DOHH2 (cell line): ENCODE measurements at regions not wholly inside any gene's neighbourhood (a gene's known extent, or its start where the extent isn't known, plus 50 kb on each side); places are given as distances from the start of the nearest gene placed in this dataset.
"Not testable (repeated sequence)": the region's sequence is repeated elsewhere in the genome, so short reads cannot be mapped to it uniquely, and the experiment has no call there.

ENCODE experiments used
- H3F3A ChIP-seq: fragments of 200-600 bp; sonication (generic), shearing (Covaris generic); 2 replicates; pipeline ENCODE4 v1.6.0; 2016; ENCODE audit warnings: antibody characterized with exemption, mild to moderate bottlenecking; ENCODE audit not compliant: control insufficient read depth, insufficient read depth
- H3K27ac ChIP-seq: fragments of 200-600 bp; sonication (generic); 2 replicates; pipeline ENCODE4 v1.5.1; 2014; ENCODE audit warnings: low read depth, mild to moderate bottlenecking, low read length, moderate library complexity
- H3K27me3 ChIP-seq: fragments of 200-600 bp; sonication (generic); 2 replicates; pipeline ENCODE4 v1.6.1; 2014; ENCODE audit warnings: mild to moderate bottlenecking, low read length, mixed read lengths; ENCODE audit not compliant: control insufficient read depth
- H3K36me3 ChIP-seq: fragments of 200-600 bp; sonication (generic); 2 replicates; pipeline ENCODE4 v1.6.1; 2014; ENCODE audit warnings: mild to moderate bottlenecking, low read length, moderate library complexity, mixed read lengths; ENCODE audit not compliant: control insufficient read depth
- H3K4me1 ChIP-seq: fragments of 200-600 bp; sonication (generic); 2 replicates; pipeline ENCODE4 v1.6.1; 2014; ENCODE audit warnings: mild to moderate bottlenecking, low read length, mixed read lengths; ENCODE audit not compliant: control insufficient read depth
- H3K4me2 ChIP-seq: fragments of 200-600 bp; sonication (generic); 2 replicates; pipeline ENCODE4 v1.6.0; 2014; ENCODE audit warnings: mild to moderate bottlenecking, low read length, moderate library complexity
- H3K4me3 ChIP-seq: fragments of 200-600 bp; sonication (generic); 2 replicates; pipeline ENCODE4 v1.5.1; 2014; ENCODE audit warnings: mild to moderate bottlenecking, low read length, mixed read lengths
- H3K79me2 ChIP-seq: fragments of 200-600 bp; sonication (generic); 2 replicates; pipeline ENCODE4 v1.6.1; 2014; ENCODE audit warnings: mild to moderate bottlenecking, low read length, mixed read lengths; ENCODE audit not compliant: control insufficient read depth
- H3K9me2 ChIP-seq: fragments of 200-600 bp; sonication (generic); replicated peaks from 2 replicates; pipeline ENCODE4 v1.6.1; 2014; ENCODE audit warnings: mild to moderate bottlenecking, low read length, mixed read lengths; ENCODE audit not compliant: control insufficient read depth
- H3K9me3 ChIP-seq: fragments of 200-600 bp; sonication (generic); 2 replicates; pipeline ENCODE4 v1.6.1; 2014; ENCODE audit warnings: antibody characterized with exemption, low read length, mixed read lengths; ENCODE audit not compliant: control insufficient read depth, insufficient read depth
- H4K20me1 ChIP-seq: fragments of 200-600 bp; sonication (generic); 2 replicates; pipeline ENCODE4 v1.6.0; 2014; ENCODE audit warnings: low read depth, mild to moderate bottlenecking, antibody characterized with exemption, low read length, moderate library complexity; ENCODE audit not compliant: control insufficient read depth, insufficient read depth
- TF ChIP-seq, protein P1 (sequence below): fragments of 200-600 bp; sonication (generic); IDR thresholded peaks from one replicate; pipeline ENCODE4 v1.5.1; 2014; ENCODE audit warnings: antibody characterized with exemption, mild to moderate bottlenecking, low read depth, low read length; ENCODE audit not compliant: poor library complexity, severe bottlenecking

DNA sequence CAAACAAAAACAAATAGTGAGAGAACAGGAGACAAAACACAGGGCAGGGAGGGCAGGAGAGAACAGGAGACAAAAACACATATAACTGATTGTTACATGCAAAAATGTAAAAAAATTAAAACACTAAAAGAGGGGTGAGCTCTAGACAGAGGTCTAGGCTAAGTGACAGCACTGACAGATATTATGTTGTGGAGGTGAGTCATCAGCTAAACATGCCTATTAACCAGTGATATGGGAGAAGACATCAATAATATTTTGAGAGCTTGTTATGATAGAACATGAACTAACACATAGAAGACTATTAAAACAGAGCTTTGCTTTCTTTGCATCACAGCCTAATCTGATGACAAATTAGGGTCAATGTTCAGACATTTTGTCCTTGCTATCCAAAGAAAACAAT is 972.7 kb downstream of the PRIM2 start:
- Histone ChIP-seq H3K27me3 (no peaks in the 10 kb centered on the region), H3F3A (no peaks in the 10 kb centered on the region), H3K9me3 (no peaks in the 10 kb centered on the region), H4K20me1 (no peaks in the 10 kb centered on the region), H3K4me1 (no peaks in the 10 kb centered on the region), H3K9me2 (no peaks in the 10 kb centered on the region), H3K27ac (no peak overlapping the region), H3K79me2 (no peaks in the 10 kb centered on the region), H3K4me3 (no peak overlapping the region), H3K36me3 (no peaks in the 10 kb centered on the region), H3K4me2 (no peak overlapping the region)
- TF ChIP-seq, protein P1, sequence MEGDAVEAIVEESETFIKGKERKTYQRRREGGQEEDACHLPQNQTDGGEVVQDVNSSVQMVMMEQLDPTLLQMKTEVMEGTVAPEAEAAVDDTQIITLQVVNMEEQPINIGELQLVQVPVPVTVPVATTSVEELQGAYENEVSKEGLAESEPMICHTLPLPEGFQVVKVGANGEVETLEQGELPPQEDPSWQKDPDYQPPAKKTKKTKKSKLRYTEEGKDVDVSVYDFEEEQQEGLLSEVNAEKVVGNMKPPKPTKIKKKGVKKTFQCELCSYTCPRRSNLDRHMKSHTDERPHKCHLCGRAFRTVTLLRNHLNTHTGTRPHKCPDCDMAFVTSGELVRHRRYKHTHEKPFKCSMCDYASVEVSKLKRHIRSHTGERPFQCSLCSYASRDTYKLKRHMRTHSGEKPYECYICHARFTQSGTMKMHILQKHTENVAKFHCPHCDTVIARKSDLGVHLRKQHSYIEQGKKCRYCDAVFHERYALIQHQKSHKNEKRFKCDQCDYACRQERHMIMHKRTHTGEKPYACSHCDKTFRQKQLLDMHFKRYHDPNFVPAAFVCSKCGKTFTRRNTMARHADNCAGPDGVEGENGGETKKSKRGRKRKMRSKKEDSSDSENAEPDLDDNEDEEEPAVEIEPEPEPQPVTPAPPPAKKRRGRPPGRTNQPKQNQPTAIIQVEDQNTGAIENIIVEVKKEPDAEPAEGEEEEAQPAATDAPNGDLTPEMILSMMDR: no peak

DNA sequence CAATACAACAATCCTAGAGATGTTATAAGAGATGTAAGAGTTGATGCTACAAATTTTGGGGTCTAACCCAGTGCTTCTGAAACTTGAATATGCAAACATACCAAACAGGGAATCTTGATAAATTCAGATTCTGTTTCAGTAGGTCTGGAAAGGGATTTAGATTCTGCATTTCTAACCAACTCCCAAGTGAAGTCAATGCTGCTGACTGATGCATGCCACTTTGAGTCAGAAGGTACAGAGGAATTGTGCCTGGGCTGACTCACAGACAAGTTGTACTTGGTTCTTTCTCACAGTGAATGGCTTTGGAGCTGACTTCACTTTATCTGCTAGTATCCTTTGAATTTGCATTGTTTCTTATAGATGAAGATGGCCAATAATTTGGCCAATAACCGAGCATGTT is 973.9 kb downstream of the PRIM2 start:
- H3K27me3 ChIP-seq, H3K36me3 ChIP-seq, H3K27ac ChIP-seq, H3K4me3 ChIP-seq, H3K9me3 ChIP-seq, H3K79me2 ChIP-seq, H3K4me2 ChIP-seq, H3K9me2 ChIP-seq, H3K4me1 ChIP-seq, H3F3A ChIP-seq, H4K20me1 ChIP-seq: not testable (repeated sequence)

DNA sequence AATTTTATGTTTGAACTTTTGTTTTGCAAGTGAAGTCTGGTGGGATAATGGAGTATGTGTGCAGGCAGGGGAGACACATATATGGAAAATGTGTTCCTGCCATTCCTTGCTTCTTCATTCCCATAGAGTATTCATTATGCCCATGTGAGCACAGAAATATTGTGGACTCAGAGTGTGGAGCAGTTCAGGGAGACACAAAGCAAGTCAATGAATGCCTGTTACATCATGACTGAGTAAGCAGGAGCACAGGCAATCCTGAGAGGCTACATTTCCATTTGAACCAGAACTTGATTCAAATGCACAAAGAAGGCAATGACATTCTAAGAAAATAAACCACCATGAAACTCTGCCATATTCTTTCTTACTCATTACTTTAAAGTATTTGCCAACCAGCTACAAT is 990.5 kb downstream of the PRIM2 start:
- not testable (repeated sequence) for H3K36me3 ChIP-seq, H3K4me2 ChIP-seq, H4K20me1 ChIP-seq, H3K27me3 ChIP-seq, H3K79me2 ChIP-seq, H3K4me1 ChIP-seq, H3K9me3 ChIP-seq, H3F3A ChIP-seq, H3K27ac ChIP-seq, H3K9me2 ChIP-seq, H3K4me3 ChIP-seq

DNA sequence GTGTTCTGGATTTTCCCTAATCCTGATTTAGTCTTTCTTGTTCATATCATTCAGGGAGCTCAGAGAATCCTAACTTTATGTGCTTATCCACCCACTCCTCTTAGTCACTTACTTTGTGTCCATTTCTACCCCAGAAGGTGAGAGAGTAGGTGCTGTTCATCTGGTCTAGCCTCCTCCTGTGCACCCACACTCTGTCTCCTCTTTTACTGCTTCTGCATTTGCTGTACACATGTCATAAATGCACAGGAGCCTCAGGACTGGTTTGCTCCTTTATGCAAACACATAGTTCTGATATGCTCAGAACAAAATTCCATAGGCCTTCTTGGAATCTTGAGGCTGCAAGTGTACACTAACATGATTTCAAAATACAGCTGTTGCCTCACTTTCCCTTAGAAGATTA is 1014.7 kb downstream of the PRIM2 start:
- H3K4me2 ChIP-seq, H3F3A ChIP-seq, H3K4me1 ChIP-seq, H3K79me2 ChIP-seq, H3K4me3 ChIP-seq, H3K27ac ChIP-seq, H4K20me1 ChIP-seq, H3K27me3 ChIP-seq, H3K36me3 ChIP-seq, H3K9me2 ChIP-seq, H3K9me3 ChIP-seq: not testable (repeated sequence)

DNA sequence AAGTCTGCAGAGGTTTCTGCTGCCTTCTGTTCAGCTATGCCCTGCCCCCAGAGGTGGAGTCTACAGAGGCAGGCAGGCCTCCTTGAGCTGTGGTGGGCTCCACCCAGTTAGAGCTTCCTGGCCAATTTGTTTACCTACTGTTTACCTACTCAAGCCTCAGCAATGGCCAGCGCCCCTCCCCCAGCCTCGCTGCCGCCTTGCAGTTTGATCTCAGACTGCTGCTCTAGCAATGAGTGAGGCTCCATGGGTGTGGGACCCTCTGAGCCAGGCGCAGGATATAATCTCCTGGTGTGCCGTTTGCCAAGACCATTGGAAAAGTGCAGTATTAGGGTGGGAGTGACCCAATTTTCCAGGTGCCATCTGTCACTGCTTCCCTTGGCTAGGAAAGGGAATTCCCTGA is 1024.9 kb downstream of the PRIM2 start:
- not testable (repeated sequence) for H4K20me1 ChIP-seq, H3K36me3 ChIP-seq, H3K27ac ChIP-seq, H3K9me2 ChIP-seq, H3F3A ChIP-seq, H3K4me3 ChIP-seq, H3K4me2 ChIP-seq, H3K4me1 ChIP-seq, H3K27me3 ChIP-seq, H3K9me3 ChIP-seq, H3K79me2 ChIP-seq

DNA sequence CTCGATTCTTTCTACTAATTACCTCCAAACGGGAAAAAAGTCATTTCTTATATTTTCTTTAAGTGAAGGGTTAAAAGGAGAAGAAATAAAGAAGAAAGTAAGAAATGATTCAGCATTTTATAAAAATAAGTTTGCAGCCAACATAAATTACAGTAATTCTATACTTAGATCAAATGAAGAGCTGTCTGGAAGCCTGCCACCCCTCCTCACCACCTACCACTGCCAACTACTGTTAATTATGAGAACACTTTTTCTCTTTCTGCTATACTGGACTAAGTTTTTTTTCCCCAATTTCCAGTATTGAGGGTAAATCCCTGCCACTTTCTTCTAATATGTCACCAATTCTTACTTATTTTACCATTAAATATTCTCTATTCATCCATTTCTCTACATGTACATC is 1030.1 kb downstream of the PRIM2 start:
- not testable (repeated sequence) for H3K36me3 ChIP-seq, H3K27me3 ChIP-seq, H3K9me3 ChIP-seq, H3K79me2 ChIP-seq, H3K9me2 ChIP-seq, H3K4me3 ChIP-seq, H3K27ac ChIP-seq, H3K4me2 ChIP-seq, H4K20me1 ChIP-seq, H3F3A ChIP-seq, H3K4me1 ChIP-seq

DNA sequence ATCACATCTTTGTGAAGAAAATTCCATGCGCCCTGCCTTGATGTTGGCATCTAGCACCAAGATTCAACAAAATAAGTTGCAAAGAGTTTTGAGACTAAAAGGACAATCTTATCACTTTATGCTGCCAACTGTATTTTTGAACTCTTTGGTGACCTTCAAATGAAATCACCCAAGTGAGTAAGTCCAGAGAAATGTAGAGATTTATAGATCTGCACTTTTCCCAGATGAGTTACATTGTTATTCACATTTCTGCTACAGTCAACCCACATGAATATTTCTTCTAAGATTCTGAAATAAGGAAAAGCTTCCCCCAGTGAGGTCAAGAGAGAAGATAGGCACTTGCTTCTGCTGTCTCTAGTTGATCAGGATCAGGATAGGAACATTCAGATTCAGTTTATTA is 1034.2 kb downstream of the PRIM2 start:
- not testable (repeated sequence) for H3F3A ChIP-seq, H3K9me3 ChIP-seq, H4K20me1 ChIP-seq, H3K4me3 ChIP-seq, H3K36me3 ChIP-seq, H3K79me2 ChIP-seq, H3K27ac ChIP-seq, H3K4me2 ChIP-seq, H3K4me1 ChIP-seq, H3K9me2 ChIP-seq, H3K27me3 ChIP-seq

DNA sequence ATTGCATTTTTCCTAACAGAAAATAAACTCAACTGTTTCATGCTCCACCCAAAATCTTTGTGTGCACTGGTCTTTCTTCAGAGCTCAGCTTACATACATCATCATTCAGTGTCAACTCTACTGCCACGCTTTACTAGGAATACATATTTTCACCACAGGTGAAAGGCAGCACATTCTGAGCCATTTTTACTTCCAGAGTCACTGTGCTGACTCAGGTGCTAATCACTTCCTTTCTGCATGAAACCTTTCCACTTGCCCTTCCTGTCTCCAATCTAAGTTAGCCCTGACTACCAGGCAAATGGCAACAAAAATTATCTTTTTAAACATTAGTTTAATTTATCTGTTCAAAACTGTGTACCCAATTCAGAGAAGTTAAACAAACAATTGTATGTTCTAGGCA is 1041.0 kb downstream of the PRIM2 start:
- not testable (repeated sequence) for H3K27ac ChIP-seq, H3K4me2 ChIP-seq, H3K4me1 ChIP-seq, H3K27me3 ChIP-seq, H3K79me2 ChIP-seq, H3K36me3 ChIP-seq, H3K9me2 ChIP-seq, H4K20me1 ChIP-seq, H3K9me3 ChIP-seq, H3K4me3 ChIP-seq, H3F3A ChIP-seq
